C4-2B (cell line): ENCODE measurements at regions not wholly inside any gene's neighbourhood (a gene's known extent, or its start where the extent isn't known, plus 50 kb on each side); places are given as distances from the start of the nearest gene placed in this dataset.

Experiments used
- CTCF ChIP-seq: fragments of 450-650 bp; conservative IDR thresholded peaks from 2 replicates; pipeline ENCODE4 v1.5.1; 2017; ENCODE audit warnings: mild to moderate bottlenecking
- ZFX ChIP-seq: fragments of 450-650 bp; IDR thresholded peaks from 2 replicates; pipeline ENCODE4 v1.6.1; 2017

DNA sequence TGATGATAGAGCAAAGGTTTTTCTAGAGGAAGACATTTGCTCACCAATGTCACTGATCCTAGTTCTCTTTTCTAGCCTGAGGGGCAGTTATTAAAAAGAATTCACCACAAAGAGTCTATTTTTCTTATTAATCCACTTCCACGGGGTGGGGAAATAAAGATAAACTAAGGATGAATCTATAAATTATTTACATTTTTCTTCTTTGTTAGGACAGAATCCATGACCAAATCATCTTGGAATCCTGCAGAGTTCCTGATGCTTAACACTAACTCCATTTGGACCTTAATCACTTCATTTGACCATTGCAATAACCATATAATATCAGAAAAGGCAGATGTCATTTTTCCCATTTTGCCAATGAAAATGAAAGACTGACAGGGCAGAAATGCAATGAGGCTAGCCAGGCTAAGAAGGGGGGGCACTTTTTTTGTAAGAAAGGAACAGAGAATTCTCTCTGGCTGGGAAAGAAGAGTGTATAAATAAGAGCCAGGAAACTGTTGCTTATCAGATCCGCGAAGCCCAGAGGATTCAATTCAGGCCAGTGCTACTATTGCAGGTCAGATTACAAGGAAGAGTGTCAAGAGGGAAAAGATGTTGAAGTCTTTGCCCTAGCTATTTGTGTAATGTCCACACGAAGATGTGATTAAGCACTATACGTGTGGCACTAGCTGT is 433.2 kb downstream of the TNS3 start:
- no peak for TF ChIP-seq CTCF
- no peak for TF ChIP-seq ZFX
